Thoracic aorta (tissue), 2 donors: ENCODE measurements at regions not wholly inside any gene's neighbourhood (a gene's known extent, or its start where the extent isn't known, plus 50 kb on each side); places are given as distances from the start of the nearest gene placed in this dataset.

Experiments used
- ATAC-seq: fragments of 150-250 bp; one replicate; pipeline ENCODE4 v1.8.0; 2017; ENCODE audit warnings: low read depth; ENCODE audit not compliant: insufficient number of reproducible peaks, low FRiP score
- DNase-seq: peaks from one replicate; pipeline ENCODE4 v3.0.0-alpha.2; 2020; ENCODE audit warnings: low spot score
- H3K27ac ChIP-seq, 2 donors: fragments of 200-600 bp; sonication (generic); 1 replicate in 1 of 2; 2 replicates in 1 of 2; pipeline ENCODE4 v1.5.1; 2016; ENCODE audit warnings: mild to moderate bottlenecking in 2 of 2, moderate library complexity in 2 of 2
- H3K27me3 ChIP-seq: fragments of 200-600 bp; sonication (generic); replicated peaks from 2 replicates; pipeline ENCODE4 v1.6.0; 2016; ENCODE audit warnings: mild to moderate bottlenecking; ENCODE audit not compliant: insufficient read depth
- H3K36me3 ChIP-seq: fragments of 200-600 bp; sonication (generic); one replicate; pipeline ENCODE4 v1.5.1; 2016
- H3K4me1 ChIP-seq, 2 donors: fragments of 200-600 bp; sonication (generic); 1 replicate in 1 of 2; 2 replicates in 1 of 2; pipeline versions ENCODE4 v1.5.1 to v1.6.0; 2016; ENCODE audit warnings: low read depth in 2 of 2, mild to moderate bottlenecking in 1 of 2; ENCODE audit not compliant: control insufficient read depth in 1 of 2
- H3K4me3 ChIP-seq: fragments of 200-600 bp; sonication (generic); 2 replicates; pipeline ENCODE4 v1.5.1; 2016; ENCODE audit warnings: mild to moderate bottlenecking
- H3K9me3 ChIP-seq: fragments of 200-600 bp; sonication (generic); 2 replicates; pipeline ENCODE4 v1.5.1; 2016
- TF ChIP-seq, protein P1 (sequence below): fragments of 200-600 bp; sonication (generic); IDR thresholded peaks from one replicate; pipeline ENCODE4 v1.5.1; 2019; ENCODE audit warnings: antibody characterized with exemption

DNA sequence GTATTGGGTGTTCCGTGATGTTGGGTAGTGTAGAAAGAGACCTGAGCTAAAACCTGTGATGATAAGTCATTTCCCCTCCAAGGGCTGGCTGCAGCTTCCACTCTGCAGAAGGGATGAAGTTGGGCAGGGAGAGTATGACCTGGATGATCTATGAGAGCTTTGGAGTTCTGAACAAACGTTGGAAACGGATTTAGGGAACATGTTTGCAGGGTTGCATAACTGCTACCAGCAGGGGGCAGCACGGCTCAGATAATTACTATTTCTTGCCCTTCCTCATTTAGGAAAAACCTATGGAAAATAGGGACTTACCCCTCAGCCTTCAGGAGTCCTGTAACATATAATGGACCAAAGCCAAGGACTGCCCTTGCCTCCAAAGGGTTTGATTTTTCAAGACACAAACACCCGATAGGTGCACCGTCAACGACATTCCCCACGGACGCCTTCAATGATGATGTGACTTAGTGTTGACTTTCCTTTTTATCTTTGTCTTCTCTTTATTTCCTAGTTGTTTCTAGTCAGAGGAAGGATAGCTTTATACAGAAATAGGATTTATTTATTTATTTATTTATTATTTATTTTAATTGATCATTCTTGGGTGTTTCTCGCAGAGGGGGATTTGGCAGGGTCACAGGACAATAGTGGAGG lies 164.9 kb upstream of the SASH1 start:
- Histone ChIP-seq H3K4me1 (no peaks in the 10 kb centered on the region), H3K36me3 (no peaks in the 10 kb centered on the region), H3K9me3 (no peaks in the 10 kb centered on the region), H3K27ac (no peak overlapping the region), H3K27me3 (no peaks in the 10 kb centered on the region), H3K4me3 (no peak overlapping the region)
- DNase-seq (peak; percentile 25), ATAC-seq (no peak)
- TF ChIP-seq, protein P1, sequence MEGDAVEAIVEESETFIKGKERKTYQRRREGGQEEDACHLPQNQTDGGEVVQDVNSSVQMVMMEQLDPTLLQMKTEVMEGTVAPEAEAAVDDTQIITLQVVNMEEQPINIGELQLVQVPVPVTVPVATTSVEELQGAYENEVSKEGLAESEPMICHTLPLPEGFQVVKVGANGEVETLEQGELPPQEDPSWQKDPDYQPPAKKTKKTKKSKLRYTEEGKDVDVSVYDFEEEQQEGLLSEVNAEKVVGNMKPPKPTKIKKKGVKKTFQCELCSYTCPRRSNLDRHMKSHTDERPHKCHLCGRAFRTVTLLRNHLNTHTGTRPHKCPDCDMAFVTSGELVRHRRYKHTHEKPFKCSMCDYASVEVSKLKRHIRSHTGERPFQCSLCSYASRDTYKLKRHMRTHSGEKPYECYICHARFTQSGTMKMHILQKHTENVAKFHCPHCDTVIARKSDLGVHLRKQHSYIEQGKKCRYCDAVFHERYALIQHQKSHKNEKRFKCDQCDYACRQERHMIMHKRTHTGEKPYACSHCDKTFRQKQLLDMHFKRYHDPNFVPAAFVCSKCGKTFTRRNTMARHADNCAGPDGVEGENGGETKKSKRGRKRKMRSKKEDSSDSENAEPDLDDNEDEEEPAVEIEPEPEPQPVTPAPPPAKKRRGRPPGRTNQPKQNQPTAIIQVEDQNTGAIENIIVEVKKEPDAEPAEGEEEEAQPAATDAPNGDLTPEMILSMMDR = peak; percentile 84

DNA sequence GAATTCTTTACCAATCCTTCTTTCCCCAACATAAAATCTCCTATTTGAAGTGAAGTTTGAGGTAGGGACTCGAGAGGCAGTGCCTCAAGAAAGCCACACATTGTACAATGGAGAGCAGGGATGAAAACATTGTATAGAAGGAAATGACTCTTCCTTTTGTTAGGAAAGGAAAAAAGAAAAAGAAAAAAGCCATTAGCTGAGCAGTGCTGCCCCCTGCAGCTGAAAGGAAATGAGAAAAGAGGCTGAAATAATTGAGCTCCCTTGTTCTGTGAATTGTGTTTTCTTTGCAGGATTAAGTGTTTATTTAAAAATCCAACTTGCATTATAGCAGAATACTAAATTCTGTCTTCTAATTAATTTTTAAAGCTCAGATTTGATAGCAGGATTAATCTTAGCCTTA lies 162.9 kb upstream of the SASH1 start:
- DNase-seq (no peak), ATAC-seq (no peak)
- Histone ChIP-seq H3K36me3 (no peaks in the 10 kb centered on the region), H3K4me1 (no peaks in the 10 kb centered on the region), H3K27me3 (no peaks in the 10 kb centered on the region), H3K27ac (no peak overlapping the region), H3K9me3 (no peaks in the 10 kb centered on the region), H3K4me3 (no peak overlapping the region)
- TF ChIP-seq, protein P1 = peak; percentile 30

DNA sequence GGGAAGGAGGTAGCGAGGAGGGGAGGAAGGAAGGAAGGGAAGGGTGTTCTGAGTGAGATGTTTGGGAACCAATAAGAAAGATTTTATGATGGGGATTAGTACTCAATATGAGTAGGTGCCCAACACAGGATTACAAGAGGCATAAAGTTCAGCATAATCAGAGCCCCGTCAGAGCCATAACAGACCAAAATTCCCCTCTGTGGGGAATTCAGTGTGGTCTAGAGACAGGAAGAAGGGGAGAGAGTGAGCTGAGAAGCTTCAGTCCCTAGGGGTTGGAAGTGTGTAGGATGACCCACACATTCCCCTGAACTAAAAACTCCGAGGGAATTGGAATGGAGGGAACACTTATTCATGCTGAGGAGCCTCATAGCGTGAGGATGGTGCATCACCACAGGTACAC lies 160.3 kb upstream of the SASH1 start:
- Histone ChIP-seq H3K36me3 (no peaks in the 10 kb centered on the region), H3K4me1 (no peaks in the 10 kb centered on the region), H3K9me3 (no peaks in the 10 kb centered on the region), H3K4me3 (no peak overlapping the region), H3K27me3 (no peaks in the 10 kb centered on the region), H3K27ac (no peak overlapping the region)
- ATAC-seq = no peak
- DNase-seq = no peak
- TF ChIP-seq, protein P1 = no peak

DNA sequence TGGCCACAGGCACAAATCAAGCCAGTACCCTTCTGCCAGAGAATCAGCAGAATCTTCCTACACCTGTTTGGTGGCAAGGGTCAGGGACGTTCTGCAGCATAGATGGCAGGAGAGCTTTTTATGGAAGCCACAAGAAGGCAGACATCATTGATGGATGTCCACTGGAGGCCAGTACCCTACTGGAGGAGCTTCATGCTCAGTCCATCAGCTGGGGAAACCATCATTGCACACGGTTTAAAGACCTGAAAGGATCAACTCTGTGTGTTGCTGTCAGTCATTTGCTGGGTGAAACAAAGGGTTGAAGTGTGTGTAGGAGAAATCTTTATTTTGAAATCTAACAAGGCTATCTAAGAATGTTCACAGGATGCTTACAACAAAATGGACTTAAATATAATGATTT lies 158.9 kb upstream of the SASH1 start:
- H3K36me3 ChIP-seq = no peaks in the 10 kb centered on the region

DNA sequence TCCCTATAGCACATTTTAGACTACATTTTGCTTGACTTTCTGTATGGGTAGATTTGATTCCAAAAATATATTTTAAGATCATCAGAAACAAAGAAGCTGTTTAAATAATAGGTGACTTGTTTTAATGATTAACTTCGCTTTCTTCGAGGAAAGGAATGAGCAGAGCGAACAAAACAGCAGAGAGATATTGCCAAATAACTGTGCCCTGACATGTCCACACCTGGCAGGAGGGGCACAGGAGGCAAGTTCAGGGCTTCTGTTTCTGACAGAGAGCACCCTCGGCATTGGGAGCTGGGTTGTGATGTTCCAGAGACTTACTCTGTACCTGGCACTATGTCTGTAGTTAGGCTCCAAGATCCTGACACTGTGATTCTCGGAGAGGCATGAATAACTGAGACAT lies 155.7 kb upstream of the SASH1 start:
- H3K36me3 ChIP-seq = no peaks in the 10 kb centered on the region
- no peak for DNase-seq
- no peak overlapping the region for H3K4me3 ChIP-seq
- TF ChIP-seq, protein P1 = no peak
- no peak for ATAC-seq
- H3K27me3 ChIP-seq = no peaks in the 10 kb centered on the region
- H3K9me3 ChIP-seq = no peaks in the 10 kb centered on the region
- no peak overlapping the region for H3K27ac ChIP-seq
- H3K4me1 ChIP-seq = peaks cover 0 to 9% of the 10 kb centered on the region in 2 donors

More for the DNA sequence above, 158.9 kb upstream of the SASH1 start:
- no peaks in the 10 kb centered on the region for H3K9me3 ChIP-seq
- H3K4me1 ChIP-seq = no peaks in the 10 kb centered on the region
- no peaks in the 10 kb centered on the region for H3K27me3 ChIP-seq
- H3K4me3 ChIP-seq = no peak overlapping the region
- DNase-seq (no peak), ATAC-seq (no peak)
- TF ChIP-seq, protein P1 = no peak
- no peak overlapping the region for H3K27ac ChIP-seq
